IMR-90 (cell line): ENCODE measurements at regions not wholly inside any gene's neighbourhood (a gene's known extent, or its start where the extent isn't known, plus 50 kb on each side); places are given as distances from the start of the nearest gene placed in this dataset.
A peak's percentile ranks its signal among the peaks of the same experiment; 100 is the strongest.

Experiments
- ATAC-seq: fragments of 200-7000 bp; cut with Tn5 transposase; 2 replicates; pipeline ENCODE4 v1.9.1; 2020; ENCODE audit warnings: low read depth, mild to moderate bottlenecking, moderate library complexity
- BruUV-seq: library from RNA; stranded (reverse); fragments of 400-500 nt; replicated peaks from 2 replicates; lab custom pipeline; 2021; lab: Mats Ljungman, UMichigan
- CTCF ChIA-PET: fragments of 300-600 bp; formaldehyde crosslinking; extraction: SDS; loops from one replicate; lab custom pipeline; 2021; ENCODE audit warnings: antibody characterized with exemption; lab: Yijun Ruan, JAX
- POLR2A ChIA-PET: fragments of 300-600 bp; sonication (Branson Sonifier 250); formaldehyde crosslinking; loops from one replicate; lab custom pipeline; 2022; ENCODE audit warnings: antibody characterized with exemption; ENCODE audit not compliant: unreplicated experiment; lab: Charles Lee
- DNase-seq: peaks from one replicate; pipeline ENCODE4 v3.0.0; 2013
- H2AFZ ChIP-seq: replicated peaks from 2 replicates; pipeline ENCODE3; 2013; ENCODE audit warnings: low read length, mild to moderate bottlenecking; ENCODE audit not compliant: poor library complexity
- H2AK5ac ChIP-seq: 2 replicates; pipeline ENCODE4 v1.6.1; 2013; ENCODE audit warnings: low read depth, low read length, inconsistent platforms
- H2AK9ac ChIP-seq: replicated peaks from 2 replicates; pipeline ENCODE3; 2013; ENCODE audit warnings: mild to moderate bottlenecking, low read depth, low read length, moderate library complexity; ENCODE audit not compliant: poor library complexity
- H2BK120ac ChIP-seq: 2 replicates; pipeline ENCODE4 v1.6.1; 2013; ENCODE audit warnings: low read depth, low read length, inconsistent platforms
- H2BK15ac ChIP-seq: 3 replicates; pipeline ENCODE4 v1.6.1; 2013; ENCODE audit warnings: low read depth, low read length, inconsistent platforms
- H2BK20ac ChIP-seq: 2 replicates; pipeline ENCODE4 v1.6.1; 2013; ENCODE audit warnings: low read depth, mild to moderate bottlenecking, inconsistent platforms, low read length, moderate library complexity
- H2BK5ac ChIP-seq: 2 replicates; pipeline ENCODE4 v1.6.1; 2013; ENCODE audit warnings: mild to moderate bottlenecking, low read depth, low read length, inconsistent platforms; ENCODE audit not compliant: poor library complexity, severe bottlenecking
- H3K14ac ChIP-seq: replicated peaks from 2 replicates; pipeline ENCODE4 v1.6.1; 2013; ENCODE audit warnings: low read depth, low read length, inconsistent platforms
- H3K18ac ChIP-seq: 2 replicates; pipeline ENCODE4 v1.6.1; 2013; ENCODE audit warnings: low read depth, low read length, control low read depth
- H3K23ac ChIP-seq: 2 replicates; pipeline ENCODE4 v1.6.1; 2013; ENCODE audit warnings: low read depth, low read length, inconsistent platforms
- H3K27ac ChIP-seq: 2 replicates; pipeline ENCODE4 v1.5.1; 2013; ENCODE audit warnings: mild to moderate bottlenecking, control low read depth, low read length; ENCODE audit not compliant: insufficient read depth
- H3K27me3 ChIP-seq: 2 replicates; pipeline ENCODE4 v1.6.1; 2013; ENCODE audit warnings: low read length; ENCODE audit not compliant: control insufficient read depth, insufficient read depth
- H3K36me3 ChIP-seq: 2 replicates; pipeline ENCODE4 v1.6.1; 2013; ENCODE audit warnings: low read length, mixed read lengths; ENCODE audit not compliant: control insufficient read depth, insufficient read depth
- H3K4ac ChIP-seq: 2 replicates; pipeline ENCODE4 v1.6.1; 2013; ENCODE audit warnings: low read depth, low read length, inconsistent platforms
- H3K4me1 ChIP-seq: 2 replicates; pipeline ENCODE4 v1.6.1; 2013; ENCODE audit warnings: low read length, mixed read lengths; ENCODE audit not compliant: control insufficient read depth, insufficient read depth
- H3K4me2 ChIP-seq: 2 replicates; pipeline ENCODE4 v1.6.1; 2013; ENCODE audit warnings: low read depth, mild to moderate bottlenecking, control low read depth, low read length, moderate library complexity
- H3K4me3 ChIP-seq: 2 replicates; pipeline ENCODE4 v1.5.1; 2013; ENCODE audit warnings: low read depth, mild to moderate bottlenecking, control low read depth, low read length, moderate library complexity; ENCODE audit not compliant: insufficient read depth
- H3K56ac ChIP-seq: 2 replicates; pipeline ENCODE4 v1.6.1; 2013; ENCODE audit warnings: low read length, inconsistent platforms; ENCODE audit not compliant: insufficient read depth; ENCODE audit errors: extremely low read depth
- H3K79me1 ChIP-seq, 2 experiments: 2 replicates each; pipeline ENCODE4 v1.6.1; 2013; ENCODE audit warnings: low read length in 2 of 2, inconsistent platforms in 1 of 2, low read depth in 1 of 2
- H3K9ac ChIP-seq: 2 replicates; pipeline ENCODE4 v1.6.1; 2013; ENCODE audit warnings: low read depth, low read length, control low read depth
- H3K9me1 ChIP-seq: 2 replicates; pipeline ENCODE4 v1.6.1; 2013; ENCODE audit warnings: low read length, inconsistent platforms; ENCODE audit not compliant: insufficient read depth
- H3K9me3 ChIP-seq: 2 replicates; pipeline ENCODE4 v1.6.1; 2013; ENCODE audit warnings: low read length; ENCODE audit not compliant: control insufficient read depth, insufficient read depth
- H4K20me1 ChIP-seq: 2 replicates; pipeline ENCODE4 v1.6.1; 2013; ENCODE audit warnings: low read length, inconsistent platforms; ENCODE audit not compliant: insufficient read depth
- H4K5ac ChIP-seq: 2 replicates; pipeline ENCODE4 v1.6.1; 2013; ENCODE audit warnings: mild to moderate bottlenecking, low read depth, low read length, control low read depth
- H4K8ac ChIP-seq, 2 experiments: 2 replicates each; pipeline ENCODE4 v1.6.1; 2013; ENCODE audit warnings: low read depth in 2 of 2, low read length in 2 of 2, control low read depth in 1 of 2, inconsistent platforms in 1 of 2
- H4K91ac ChIP-seq: 2 replicates; pipeline ENCODE4 v1.6.1; 2013; ENCODE audit warnings: low read depth, low read length, inconsistent platforms; ENCODE audit not compliant: insufficient read depth
- BHLHE40 ChIP-seq: fragments of 150-350 bp; IDR thresholded peaks from 2 replicates; pipeline ENCODE4 v1.6.1; 2016; ENCODE audit warnings: mild to moderate bottlenecking, low read depth, low read length
- CEBPB ChIP-seq: IDR thresholded peaks from 2 replicates; pipeline ENCODE4 v1.6.1; 2012; ENCODE audit warnings: low read depth, low read length, improper control_type of control experiment
- CHD1 ChIP-seq: IDR thresholded peaks from 2 replicates; pipeline ENCODE4 v1.6.1; 2012; ENCODE audit warnings: low read depth, low read length, improper control_type of control experiment
- CTCF ChIP-seq: conservative IDR thresholded peaks from 2 replicates; pipeline ENCODE4 v1.5.1; 2012; ENCODE audit warnings: mild to moderate bottlenecking, low read depth, low read length, improper control_type of control experiment
- ELK1 ChIP-seq: fragments of 150-350 bp; IDR thresholded peaks from 2 replicates; pipeline ENCODE4 v1.6.1; 2016; ENCODE audit warnings: low read depth, mild to moderate bottlenecking, low read length, moderate library complexity, borderline replicate concordance
- FOS ChIP-seq: fragments of 150-350 bp; IDR thresholded peaks from 2 replicates; pipeline ENCODE4 v1.6.1; 2016; ENCODE audit warnings: low read depth, low read length
- MAFK ChIP-seq: IDR thresholded peaks from 2 replicates; pipeline ENCODE4 v1.6.1; 2012; ENCODE audit warnings: low read depth, low read length, improper control_type of control experiment
- MAZ ChIP-seq: IDR thresholded peaks from 2 replicates; pipeline ENCODE4 v1.6.1; 2012; ENCODE audit warnings: low read depth, mild to moderate bottlenecking, low read length, improper control_type of control experiment, moderate library complexity, borderline replicate concordance
- MXI1 ChIP-seq: IDR thresholded peaks from 2 replicates; pipeline ENCODE4 v1.6.1; 2012; ENCODE audit warnings: low read depth, mild to moderate bottlenecking, low read length, moderate library complexity, borderline replicate concordance
- NFE2L2 ChIP-seq: fragments of 150-350 bp; IDR thresholded peaks from 2 replicates; pipeline ENCODE4 v1.6.1; 2016; ENCODE audit warnings: low read depth, mild to moderate bottlenecking, low read length
- POLR2A ChIP-seq: IDR thresholded peaks from 2 replicates; pipeline ENCODE4 v1.6.1; 2012; ENCODE audit warnings: mild to moderate bottlenecking, low read depth, low read length
- RAD21 ChIP-seq: IDR thresholded peaks from 2 replicates; pipeline ENCODE4 v1.6.1; 2012; ENCODE audit warnings: low read length, improper control_type of control experiment
- RCOR1 ChIP-seq: IDR thresholded peaks from 2 replicates; pipeline ENCODE4 v1.6.1; 2012; ENCODE audit warnings: mild to moderate bottlenecking, low read length, improper control_type of control experiment; ENCODE audit not compliant: insufficient replicate concordance
- RFX5 ChIP-seq: IDR thresholded peaks from 2 replicates; pipeline ENCODE4 v1.8.0; 2012; ENCODE audit warnings: low read depth, mild to moderate bottlenecking, low read length, moderate library complexity
- SMC3 ChIP-seq: fragments of 150-350 bp; IDR thresholded peaks from 2 replicates; pipeline ENCODE4 v1.6.1; 2016; ENCODE audit warnings: low read depth, mild to moderate bottlenecking, antibody characterized with exemption, low read length, moderate library complexity
- USF2 ChIP-seq: fragments of 150-350 bp; IDR thresholded peaks from 2 replicates; pipeline ENCODE4 v1.6.1; 2017; ENCODE audit warnings: mild to moderate bottlenecking, antibody characterized with exemption, low read length, low read depth
- WGBS, 2 experiments: methylation state at CpG; one replicate each; pipeline versions ENCODE4 v1.1.5 to v1.1.7; 2013; ENCODE audit warnings: missing lambda C conversion rate in 2 of 2; ENCODE audit not compliant: insufficient read length in 1 of 2; ENCODE audit errors: extremely low coverage in 2 of 2; 5-methylcytosine and 5-hydroxymethylcytosine counted together
- dilution Hi-C: fragments of 300-500 bp; cut with HindIII; formaldehyde crosslinking; loops from one replicate; pipeline ENCODE4 v1.14.3; 2018; ENCODE audit warnings: low sequenced_read_pairs; ENCODE audit not compliant: unreplicated experiment
- in situ Hi-C: fragments of 300-500 bp; cut with MboI; formaldehyde crosslinking; loops from 3 replicates; pipeline ENCODE4 v1.14.3; 2019; ENCODE audit warnings: low sequenced_read_pairs, inconsistent platforms, mixed read lengths
- intact Hi-C: fragments of 100-400 bp; cut with micrococcal nuclease; formaldehyde crosslinking; loops from 2 replicates; pipeline ENCODE4 v1.10.0; 2022

GRCh38 chr14:51445001-51445390, 204.9 kb downstream of the TMX1 start:
- no peak overlapping the region for H3K4me2 ChIP-seq
- H3K56ac ChIP-seq: no peak overlapping the region
- no peak overlapping the region for H3K27ac ChIP-seq
- peak overlapping the region; percentile 25; the same call in 1 of the 2 replicates for H3K18ac ChIP-seq
- no peak overlapping the region; the same call in 1 of the 2 replicates for H4K5ac ChIP-seq
- CTCF ChIA-PET: interaction anchor here (0.5 kb wide), 1 partner anchor 161 kb away, joined by 3 read pairs; no protein-coding TSS in a partner anchor
- no CpG with 5 or more reads among the region's 3 CpGs for WGBS, 2 experiments
- peak overlapping the region; percentile 30 to 37; a peak in 2 of 4 replicates for H4K8ac ChIP-seq
- H3K36me3 ChIP-seq: no peaks in the 10 kb centered on the region
- peak overlapping the region; percentile 9 for H2BK5ac ChIP-seq
- peak overlapping the region; percentile 29; the same call in 1 of the 2 replicates for H3K23ac ChIP-seq
- H3K9ac ChIP-seq: no peak overlapping the region
- peak overlapping the region; percentile 96 for H2BK20ac ChIP-seq
- POLR2A ChIA-PET: no interaction called here
- H2AK9ac ChIP-seq: peak overlapping the region; percentile 19
- peaks cover 26% of the 10 kb centered on the region for H3K9me1 ChIP-seq
- peak overlapping the region; percentile 100 for H3K4ac ChIP-seq
- H2BK120ac ChIP-seq: peak overlapping the region; percentile 98
- H3K9me3 ChIP-seq: no peaks in the 10 kb centered on the region
- in situ Hi-C loops (no loop called here), intact Hi-C loops (no loop called here), dilution Hi-C loops (no loop called here)
- peak overlapping the region; percentile 48 for H4K91ac ChIP-seq
- ATAC-seq: no peak
- H2AK5ac ChIP-seq: peak overlapping the region; percentile 68
- no peaks in the 10 kb centered on the region for H3K27me3 ChIP-seq
- BruUV-seq: no TSS peak
- peaks cover 0 to 13% of the 10 kb centered on the region in 2 experiments; a peak in 1 of 4 replicates for H3K79me1 ChIP-seq
- H2BK15ac ChIP-seq: peak overlapping the region; percentile 93; the same call in 2 of the 3 replicates
- peaks cover 23% of the 10 kb centered on the region for H3K4me1 ChIP-seq
- H4K20me1 ChIP-seq: no peaks in the 10 kb centered on the region
- H2AFZ ChIP-seq: no peak overlapping the region
- peak overlapping the region; percentile 90 for H3K14ac ChIP-seq
- no peak for DNase-seq
- TF ChIP-seq FOS (no peak), RFX5 (no peak), MAFK (no peak), RCOR1 (no peak), BHLHE40 (no peak), CTCF (no peak), CHD1 (no peak), MXI1 (no peak), MAZ (no peak), ELK1 (no peak), USF2 (no peak), NFE2L2 (no peak), RAD21 (no peak), CEBPB (no peak), SMC3 (no peak), POLR2A (no peak)
- H3K4me3 ChIP-seq: no peak overlapping the region
